Medulla oblongata (tissue), 1 donor: ENCODE measurements at regions not wholly inside any gene's neighbourhood (a gene's known extent, or its start where the extent isn't known, plus 50 kb on each side); places are given as distances from the start of the nearest gene placed in this dataset.
"Not testable (repeated sequence)": the region's sequence is repeated elsewhere in the genome, so short reads cannot be mapped to it uniquely, and the experiment has no call there.

Source experiments
- DNase-seq: peaks from one replicate; pipeline ENCODE4 v3.0.0-alpha.2; 2015; ENCODE audit errors: extremely low spot score

DNA sequence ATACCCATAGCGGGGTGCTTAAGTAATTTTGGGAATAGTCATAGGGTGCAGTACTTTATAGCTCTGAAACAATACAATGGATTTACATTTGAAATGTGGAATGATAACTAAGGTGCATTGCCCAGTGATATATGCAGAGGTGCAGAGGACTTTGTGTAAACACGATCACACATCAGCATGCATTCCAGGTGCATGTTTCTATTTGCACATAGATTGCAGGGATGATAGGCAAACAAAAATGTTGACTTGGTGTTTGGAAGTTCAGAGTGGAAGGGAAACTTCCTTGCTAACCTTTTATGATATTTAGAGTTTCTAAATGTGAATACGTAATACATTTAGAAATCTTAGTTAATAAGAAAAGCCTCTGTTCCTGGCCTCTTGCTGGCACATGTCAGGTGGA, 941.5 kb downstream of the TUBA3C start:
- not testable (repeated sequence) for DNase-seq

GRCh38 chr13:18238586-18238985, 943.0 kb downstream of the TUBA3C start:
- not testable (repeated sequence) for DNase-seq

DNA sequence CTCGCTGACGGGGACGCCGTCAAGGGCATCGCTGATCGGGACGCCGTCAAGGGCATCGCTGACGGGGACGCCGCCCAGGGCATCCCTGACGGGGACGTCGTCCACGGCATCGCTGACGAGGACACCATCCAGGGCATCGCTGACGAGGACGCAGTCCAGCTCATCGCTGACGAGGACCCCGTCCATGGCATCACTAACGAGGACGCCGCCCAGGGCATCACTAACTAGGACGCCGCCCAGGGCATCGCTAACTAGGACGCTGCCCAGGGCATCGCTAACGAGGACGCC, 945.2 kb downstream of the TUBA3C start:
- no peak for DNase-seq

GRCh38 chr13:18235756-18236527, 945.7 kb downstream of the TUBA3C start:
- DNase-seq = no peak

GRCh38 chr13:18235172-18235571, 946.5 kb downstream of the TUBA3C start:
- DNase-seq = no peak

- not testable (repeated sequence) for DNase-seq
These were observed 947.2 kb downstream of the TUBA3C start for GRCh38 chr13:18234451-18234850.

GRCh38 chr13:18233783-18234299, 947.8 kb downstream of the TUBA3C start:
- DNase-seq = no peak

DNA sequence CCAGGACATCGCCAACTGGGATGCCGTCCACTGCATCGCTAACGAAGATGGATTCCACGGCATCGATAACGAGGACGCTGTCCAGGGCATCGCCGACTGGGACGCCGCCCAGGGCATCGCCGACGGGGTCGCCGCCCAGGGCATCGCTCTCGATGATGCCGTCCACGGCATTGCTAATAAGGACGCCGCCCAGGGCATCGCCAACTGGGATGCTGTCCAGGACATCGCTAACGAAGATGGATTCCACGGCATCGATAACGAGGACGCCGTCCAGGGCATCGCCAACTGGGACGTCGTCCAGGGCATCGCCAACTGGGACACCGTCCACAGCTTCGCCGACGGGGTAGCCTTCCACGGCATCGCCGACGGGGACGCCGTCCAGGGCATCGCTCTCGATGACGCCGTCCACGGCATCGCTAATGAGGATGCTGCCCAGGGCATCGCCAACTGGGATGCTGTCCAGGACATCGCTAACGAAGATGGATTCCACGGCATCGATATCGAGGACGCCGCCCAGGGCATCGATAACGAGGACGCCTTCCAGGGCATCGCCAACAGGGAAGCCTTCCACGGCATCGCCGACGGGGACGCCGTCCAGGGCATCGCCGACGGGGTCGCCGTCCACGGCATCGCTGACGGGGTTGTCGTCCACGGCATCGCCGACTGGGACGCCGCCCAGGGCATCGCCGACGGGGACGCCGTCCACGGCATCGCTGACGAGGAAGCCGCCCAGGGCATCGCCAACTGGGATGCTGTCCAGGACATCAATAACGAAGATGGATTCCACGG, 948.4 kb downstream of the TUBA3C start:
- no peak for DNase-seq

DNA sequence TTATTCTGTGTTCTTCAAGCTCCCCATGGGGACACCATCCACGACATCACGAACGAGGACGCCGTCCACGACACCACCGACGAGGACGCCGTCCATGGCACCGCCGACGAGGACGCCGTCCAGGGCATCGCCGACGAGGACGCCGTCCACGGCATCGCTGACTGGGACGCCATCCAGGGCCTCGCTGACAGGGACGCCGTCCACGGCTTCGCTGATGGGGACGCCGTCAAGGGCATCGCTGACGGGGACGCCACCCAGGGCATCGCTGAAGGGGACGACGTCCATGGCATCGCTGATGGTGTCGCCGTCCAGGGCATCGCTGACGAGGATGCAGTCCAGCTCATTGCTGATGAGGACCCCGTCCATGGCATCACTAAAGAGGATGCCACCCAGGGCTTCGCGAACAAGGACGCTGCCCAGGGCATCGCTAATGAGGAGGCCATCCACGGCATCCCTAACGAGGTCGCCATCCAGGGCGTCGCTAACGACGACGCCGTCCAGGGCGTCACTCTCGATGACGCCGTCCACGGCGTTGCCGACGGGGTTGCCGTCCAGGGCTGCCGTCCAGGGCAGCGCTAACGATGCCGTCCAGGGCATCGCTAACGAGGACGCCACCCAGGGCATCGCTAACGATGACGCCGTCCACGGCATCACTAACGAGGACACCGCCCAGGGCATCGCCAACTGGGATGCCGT, 949.2 kb downstream of the TUBA3C start:
- DNase-seq = no peak

DNA sequence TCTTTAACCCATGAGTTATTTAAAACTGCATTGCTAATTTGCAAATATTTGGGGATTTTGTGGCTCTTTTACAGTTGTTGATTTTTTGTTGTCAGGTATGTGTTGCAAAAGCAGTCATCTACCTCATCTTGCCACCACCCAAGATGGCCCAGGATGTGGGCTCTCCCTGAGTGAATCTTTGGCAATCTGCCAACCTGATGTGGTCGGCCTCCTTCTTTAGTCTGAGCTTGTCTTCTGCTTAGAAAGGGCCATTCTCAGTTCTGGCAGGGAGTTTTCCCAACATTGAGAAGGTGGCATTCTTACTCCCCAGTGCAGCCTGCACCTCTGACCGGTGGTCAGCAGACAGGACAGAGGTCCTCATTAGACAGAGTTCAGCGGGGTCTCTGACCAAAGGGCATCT, 957.2 kb downstream of the TUBA3C start:
- DNase-seq = not testable (repeated sequence)

GRCh38 chr13:18214689-18215088, 966.9 kb downstream of the TUBA3C start:
- not testable (repeated sequence) for DNase-seq

GRCh38 chr13:18213511-18213910, 968.1 kb downstream of the TUBA3C start:
- not testable (repeated sequence) for DNase-seq

- DNase-seq = no peak
These were observed 968.8 kb downstream of the TUBA3C start for GRCh38 chr13:18212873-18213272.

DNA sequence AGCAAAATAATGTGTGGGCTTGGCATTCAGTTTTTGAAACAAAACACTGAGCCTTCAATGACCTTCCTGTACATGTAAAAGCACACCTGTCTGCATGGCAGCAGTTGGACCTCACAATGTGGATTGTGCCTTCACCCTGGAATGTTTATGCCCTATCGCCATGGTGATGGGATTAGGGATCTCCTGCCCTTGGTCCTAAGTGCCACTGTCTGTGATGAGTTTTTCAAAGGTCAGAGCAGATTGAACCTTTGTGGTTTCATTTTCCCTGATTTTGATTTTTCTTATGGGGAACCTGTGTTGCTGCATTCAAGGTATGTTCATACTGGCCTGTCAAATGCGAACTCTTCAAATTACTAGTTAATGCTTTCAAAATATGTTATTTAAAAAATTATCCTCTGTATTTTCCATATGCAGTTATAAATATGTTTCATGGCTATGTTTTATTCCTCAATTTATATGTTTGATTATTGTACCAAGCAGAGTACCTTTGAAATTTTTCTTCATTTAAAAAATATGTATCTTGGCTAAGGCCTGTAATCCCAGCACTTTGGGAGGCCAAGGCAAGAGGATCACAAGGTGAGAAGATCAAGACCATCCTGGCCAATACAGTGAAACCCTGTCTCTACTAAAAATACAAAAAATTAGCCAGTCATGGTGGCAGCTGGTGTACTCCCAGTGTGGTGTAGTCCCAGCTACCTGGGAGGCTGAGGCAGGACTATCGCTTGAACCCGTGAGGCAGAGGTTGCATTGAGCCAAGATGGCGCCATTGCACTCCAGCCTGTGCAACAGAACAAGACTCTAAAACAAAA, 969.7 kb downstream of the TUBA3C start:
- peak; percentile 52 for DNase-seq

- not testable (repeated sequence) for DNase-seq
These were observed 976.9 kb downstream of the TUBA3C start for GRCh38 chr13:18204614-18205178.

- not testable (repeated sequence) for DNase-seq
These were observed 986.3 kb downstream of the TUBA3C start for GRCh38 chr13:18195365-18195678.

- not testable (repeated sequence) for DNase-seq
These were observed 986.8 kb downstream of the TUBA3C start for GRCh38 chr13:18194631-18195364.

DNA sequence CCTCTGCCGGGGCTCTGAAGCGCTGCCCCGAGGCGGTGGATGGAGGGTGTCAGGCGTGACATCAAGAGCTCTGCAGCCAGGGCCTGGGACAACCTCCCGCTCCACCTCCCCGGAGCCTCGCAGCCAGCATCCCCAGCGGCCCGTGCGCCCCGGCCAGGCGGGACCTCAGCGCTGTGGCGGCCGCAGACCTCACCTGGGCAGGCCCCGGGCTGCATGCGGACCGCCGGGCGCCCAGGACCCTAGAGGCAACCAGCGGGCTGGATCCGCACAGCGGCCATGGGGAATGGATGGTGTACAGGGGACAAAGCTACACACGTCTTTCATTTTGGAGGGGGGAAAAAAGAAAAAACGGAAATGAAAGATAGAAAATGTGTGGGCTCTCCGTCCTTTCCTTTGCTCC, 987.5 kb downstream of the TUBA3C start:
- not testable (repeated sequence) for DNase-seq
